Ishikawa (cell line): ENCODE measurements at regions not wholly inside any gene's neighbourhood (a gene's known extent, or its start where the extent isn't known, plus 50 kb on each side); places are given as distances from the start of the nearest gene placed in this dataset.

Experiments
- CREB1 ChIP-seq: IDR thresholded peaks from 2 replicates; pipeline ENCODE4 v1.6.1; 2012; ENCODE audit warnings: low read depth
- EGR1 ChIP-seq: IDR thresholded peaks from 2 replicates; pipeline ENCODE4 v1.6.1; 2012
- EP300 ChIP-seq: IDR thresholded peaks from 2 replicates; pipeline ENCODE4 v1.6.1; 2012; ENCODE audit warnings: borderline replicate concordance
- TAF1 ChIP-seq: IDR thresholded peaks from 2 replicates; pipeline ENCODE4 v1.6.1; 2012; ENCODE audit warnings: low read depth, mild to moderate bottlenecking
- TEAD4 ChIP-seq: IDR thresholded peaks from 2 replicates; pipeline ENCODE4 v1.6.1; 2012
- YY1 ChIP-seq: IDR thresholded peaks from 2 replicates; pipeline ENCODE4 v1.6.1; 2012; ENCODE audit warnings: low read depth

DNA sequence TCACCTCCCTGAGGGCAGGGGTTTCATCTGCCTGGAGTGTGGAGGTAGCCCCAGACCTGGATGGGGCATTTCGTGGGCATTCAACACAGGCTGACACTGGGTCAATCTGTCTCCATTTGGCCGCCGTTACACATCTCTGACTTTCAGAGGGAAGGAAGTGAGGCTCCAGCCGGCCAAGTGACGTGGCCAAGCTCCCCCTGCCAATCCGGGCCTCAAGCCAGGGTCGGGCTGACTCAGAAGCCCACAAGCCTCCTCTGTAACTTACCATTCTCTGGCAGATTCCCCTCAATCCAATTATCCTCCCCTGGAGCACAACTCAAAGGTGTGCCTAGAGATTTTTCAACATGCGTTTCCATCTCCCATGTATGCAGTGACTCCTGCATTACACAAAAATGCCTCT lies 227.6 kb downstream of the KLF13 start:
- TF ChIP-seq EP300 (no peak), YY1 (no peak), TEAD4 (no peak), EGR1 (no peak), TAF1 (no peak), CREB1 (no peak)
